Limb (tissue), 2 donors: ENCODE measurements at regions not wholly inside any gene's neighbourhood (a gene's known extent, or its start where the extent isn't known, plus 50 kb on each side); places are given as distances from the start of the nearest gene placed in this dataset.
A peak's percentile ranks its signal among the peaks of the same experiment; 100 is the strongest.

Experiments
- DNase-seq, 2 donors: peaks; one replicate each; pipeline ENCODE4 v3.0.0-alpha.2; 2016; ENCODE audit errors: extremely low spot score in 2 of 2

- peak in 1 of 2 donors; percentile 43 for DNase-seq
These were observed 59.1 kb downstream of the BOD1 start for GRCh38 chr5:173557123-173557903.

GRCh38 chr5:173556142-173557028 is 60.1 kb downstream of the BOD1 start:
- DNase-seq: no peak

GRCh38 chr5:173554989-173555705 is 61.3 kb downstream of the BOD1 start:
- DNase-seq: no peak

DNA sequence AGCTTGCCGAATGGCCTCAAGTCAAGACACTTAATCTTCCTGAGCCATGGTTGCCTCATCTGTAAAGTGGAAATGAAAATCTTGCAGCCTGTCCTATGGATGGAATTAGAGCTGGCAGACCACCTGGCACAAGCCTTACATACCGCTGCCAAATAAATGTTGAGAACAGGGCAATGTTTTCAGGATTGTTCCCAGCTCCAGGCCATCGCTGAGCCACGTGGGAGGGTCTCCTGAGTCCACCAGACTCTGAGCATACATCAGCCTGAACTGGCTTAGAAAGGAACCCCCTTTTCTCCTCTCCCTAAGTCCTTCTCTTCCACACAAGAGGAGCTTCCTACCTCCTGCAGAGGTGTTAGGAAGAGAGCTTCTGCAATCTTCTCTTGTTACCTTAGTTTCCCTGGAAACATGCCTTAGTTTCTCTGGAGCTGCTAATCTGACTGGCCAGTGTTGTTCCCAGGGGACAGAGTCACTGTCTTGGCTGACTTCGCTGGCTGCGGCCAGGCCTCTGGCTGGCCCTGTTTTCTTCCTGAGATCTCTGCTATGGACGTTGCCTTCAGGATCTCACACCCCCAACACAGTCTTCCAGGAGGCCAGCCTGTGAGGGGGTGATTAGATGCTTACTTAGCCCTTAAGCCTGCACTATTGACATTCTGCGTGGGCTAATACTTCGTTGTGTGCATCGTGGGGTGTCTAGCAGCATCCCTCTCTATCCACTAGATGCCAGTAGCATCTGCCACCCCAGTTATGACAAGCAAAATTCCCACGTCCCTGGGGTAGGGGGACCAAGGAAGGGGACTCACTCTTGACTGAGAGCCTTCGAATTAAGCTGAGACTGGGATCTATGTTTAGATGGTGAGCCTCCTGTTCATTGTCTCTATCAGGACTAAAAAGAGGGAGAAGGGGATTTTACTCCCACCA is 62.2 kb downstream of the BOD1 start:
- no peak for DNase-seq

DNA sequence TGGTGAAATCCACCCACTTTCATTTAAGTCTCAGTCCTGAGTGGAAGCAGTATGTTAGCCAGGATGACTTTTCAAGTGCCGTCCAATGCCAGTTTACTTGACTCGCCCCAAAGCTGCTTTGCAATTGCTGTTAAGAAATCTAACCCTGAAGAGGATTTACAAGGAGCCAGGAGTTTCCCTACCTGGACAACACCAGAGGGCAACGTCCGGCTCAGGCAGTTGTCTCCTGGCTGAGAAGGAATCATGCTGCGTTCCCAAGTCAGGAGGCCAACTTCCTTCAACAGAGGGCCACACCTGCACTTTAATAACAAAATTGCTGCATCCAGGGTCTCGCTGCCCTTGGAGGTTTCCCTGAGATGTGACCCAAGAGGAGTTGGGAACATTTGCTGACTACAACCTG is 65.8 kb downstream of the BOD1 start:
- no peak for DNase-seq

GRCh38 chr5:173549644-173550043 is 66.8 kb downstream of the BOD1 start:
- no peak for DNase-seq

DNA sequence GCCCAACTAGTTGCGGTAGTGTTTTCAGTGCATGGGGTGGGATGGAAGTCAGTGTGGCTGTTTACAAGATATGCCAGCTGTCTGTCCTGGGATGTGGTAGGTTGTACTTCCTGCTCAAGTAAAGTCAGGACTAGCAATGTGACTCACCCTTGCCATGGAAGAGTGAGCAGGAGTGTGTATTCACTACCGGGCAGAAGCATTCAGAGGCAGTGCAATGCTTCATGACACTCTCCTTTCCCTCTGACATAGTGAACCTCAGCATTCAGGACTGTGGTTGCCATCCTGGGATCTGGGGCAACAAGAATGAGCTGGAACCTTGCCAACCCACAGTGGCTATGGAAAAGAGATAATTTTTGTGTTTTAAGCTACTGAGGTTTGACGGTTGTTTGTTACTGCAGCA is 68.9 kb downstream of the BOD1 start:
- DNase-seq: no peak

GRCh38 chr5:173542964-173543363 is 73.5 kb downstream of the BOD1 start:
- DNase-seq: no peak

DNA sequence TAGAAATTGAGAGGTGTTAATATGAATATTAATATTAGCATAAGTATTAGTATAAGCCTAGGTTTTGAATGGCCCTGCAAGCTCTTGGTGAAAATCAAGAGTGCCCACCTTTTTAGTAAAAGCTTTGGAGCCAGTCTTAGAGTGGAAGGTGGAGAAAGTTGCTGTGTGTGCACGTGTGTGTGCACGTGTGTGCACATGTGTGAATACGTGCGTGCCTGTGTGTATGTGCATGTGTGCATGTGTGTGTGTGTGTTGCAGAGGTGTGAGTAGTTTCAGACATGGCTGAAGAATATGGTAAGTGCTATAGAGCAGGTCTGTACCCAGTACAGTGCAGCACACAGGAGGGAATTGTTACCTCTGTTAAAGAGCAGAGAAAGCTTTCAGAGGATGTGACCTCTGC is 74.3 kb downstream of the BOD1 start:
- no peak for DNase-seq

DNA sequence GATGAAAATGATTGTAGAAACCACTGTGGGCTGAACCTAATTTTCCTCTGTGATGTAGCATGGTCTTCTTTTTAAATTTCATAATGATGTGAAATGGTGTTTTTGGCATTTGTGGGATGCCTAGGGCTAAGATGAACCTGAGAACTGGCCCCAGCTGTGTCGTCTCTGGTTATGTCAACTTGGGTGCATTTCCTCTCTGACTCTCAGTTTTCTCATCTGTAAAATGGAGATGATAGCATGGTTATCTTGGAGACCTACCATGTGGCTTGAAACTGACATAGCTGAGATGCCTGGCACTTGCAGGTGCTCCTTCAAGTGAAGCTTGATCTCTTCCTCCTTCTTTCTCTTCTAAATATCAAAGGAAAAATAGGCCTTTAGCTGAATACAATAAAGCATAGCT is 77.8 kb downstream of the BOD1 start:
- no peak for DNase-seq

- no peak for DNase-seq
These were observed 78.4 kb downstream of the BOD1 start for GRCh38 chr5:173538018-173538417.

- DNase-seq: no peak
These were observed 79.2 kb downstream of the BOD1 start for GRCh38 chr5:173537228-173537627.

GRCh38 chr5:173535976-173536639 is 80.3 kb downstream of the BOD1 start:
- no peak for DNase-seq

GRCh38 chr5:173535166-173535975 is 81.1 kb downstream of the BOD1 start:
- DNase-seq: no peak

DNA sequence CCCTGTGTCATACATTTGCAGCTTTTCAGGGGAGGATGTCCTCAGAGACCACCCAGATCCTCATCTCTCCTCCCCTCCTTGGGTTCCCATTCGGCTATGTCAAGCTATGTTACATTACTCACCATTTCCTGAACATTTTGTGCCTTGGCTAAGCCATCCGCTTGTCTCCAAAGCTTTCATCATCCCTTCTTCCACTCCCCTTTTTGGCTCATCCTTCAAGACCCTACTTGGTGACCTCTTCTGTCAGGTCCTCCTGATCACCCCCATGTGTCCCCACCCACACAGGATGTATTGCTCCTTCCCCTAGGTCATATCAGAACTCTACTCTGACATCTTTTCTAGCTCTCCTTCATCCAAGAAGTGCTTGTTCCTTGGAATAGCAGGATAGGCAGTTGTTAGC is 81.8 kb downstream of the BOD1 start:
- DNase-seq: no peak

GRCh38 chr5:173534031-173534430 is 82.4 kb downstream of the BOD1 start:
- DNase-seq: no peak

GRCh38 chr5:173532689-173533250 is 83.7 kb downstream of the BOD1 start:
- DNase-seq: no peak

- no peak for DNase-seq
These were observed 84.6 kb downstream of the BOD1 start for GRCh38 chr5:173531863-173532262.

DNA sequence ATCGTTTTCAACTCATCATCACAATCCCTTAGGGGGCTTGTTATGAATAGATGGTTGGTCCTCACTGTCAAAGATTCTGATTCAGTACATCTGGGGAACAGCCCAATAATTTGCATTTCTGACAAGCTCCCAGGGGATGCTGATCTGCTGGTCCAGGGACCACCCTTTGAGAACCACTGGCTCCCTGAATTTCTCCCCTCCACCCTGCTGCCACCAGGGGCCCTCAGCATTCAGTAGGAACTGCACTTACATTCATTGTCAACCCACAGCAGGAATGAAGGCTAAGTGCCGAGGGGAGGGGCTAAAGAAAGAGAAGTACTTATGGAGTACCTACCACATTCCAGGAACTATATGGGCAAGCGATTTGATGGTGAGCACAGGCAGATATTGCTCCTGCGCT is 85.9 kb downstream of the BOD1 start:
- DNase-seq: no peak
